ENCODE measurements at regions not wholly inside any gene's neighbourhood (a gene's known extent, or its start where the extent isn't known, plus 50 kb on each side); places are given as distances from the start of the nearest gene placed in this dataset.

DNA sequence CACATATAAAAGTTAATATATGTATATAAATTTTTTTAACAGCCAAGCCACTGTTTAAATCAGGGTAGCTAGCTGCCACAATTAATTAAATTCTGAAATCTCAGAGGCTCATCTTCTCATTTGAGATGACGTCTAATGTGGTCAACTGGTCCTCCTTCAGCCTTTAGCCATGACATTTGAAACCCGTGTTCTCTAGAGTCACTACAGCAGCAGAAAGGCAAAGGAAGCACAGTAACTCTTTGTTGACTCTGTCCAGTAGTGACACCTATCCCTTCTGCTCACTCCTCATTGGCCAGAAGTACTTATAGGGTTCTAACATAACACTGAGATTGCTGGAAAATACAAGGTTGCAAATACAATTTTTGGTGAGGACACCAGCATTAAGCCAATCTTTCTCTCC is 555.5 kb downstream of the ETV1 start:
- TF ChIP-seq RAD21 (IDR thresholded peaks at IDR 0.05; ENCODE audit: low read depth) (no peak), FOXM1 (IDR thresholded peaks at IDR 0.05; ENCODE audit: borderline replicate concordance, low read depth) (no peak), ZBTB7A (IDR thresholded peaks at IDR 0.05; ENCODE audit: low read depth) (no peak), YY1 (IDR thresholded peaks at IDR 0.05; ENCODE audit: low read depth) (no peak), TAF1 (IDR thresholded peaks at IDR 0.05; ENCODE audit: low read depth) (no peak), NFIC (IDR thresholded peaks at IDR 0.05) (no peak), TCF12 (IDR thresholded peaks at IDR 0.05; ENCODE audit: low read depth) (no peak), CREB1 (IDR thresholded peaks at IDR 0.05; ENCODE audit: low read depth) (no peak), TEAD4 (IDR thresholded peaks at IDR 0.05) (no peak), CEBPB (IDR thresholded peaks at IDR 0.05) (no peak), EP300 (IDR thresholded peaks at IDR 0.05; ENCODE audit: borderline replicate concordance) (no peak)
- TF ChIP-seq, protein P1, sequence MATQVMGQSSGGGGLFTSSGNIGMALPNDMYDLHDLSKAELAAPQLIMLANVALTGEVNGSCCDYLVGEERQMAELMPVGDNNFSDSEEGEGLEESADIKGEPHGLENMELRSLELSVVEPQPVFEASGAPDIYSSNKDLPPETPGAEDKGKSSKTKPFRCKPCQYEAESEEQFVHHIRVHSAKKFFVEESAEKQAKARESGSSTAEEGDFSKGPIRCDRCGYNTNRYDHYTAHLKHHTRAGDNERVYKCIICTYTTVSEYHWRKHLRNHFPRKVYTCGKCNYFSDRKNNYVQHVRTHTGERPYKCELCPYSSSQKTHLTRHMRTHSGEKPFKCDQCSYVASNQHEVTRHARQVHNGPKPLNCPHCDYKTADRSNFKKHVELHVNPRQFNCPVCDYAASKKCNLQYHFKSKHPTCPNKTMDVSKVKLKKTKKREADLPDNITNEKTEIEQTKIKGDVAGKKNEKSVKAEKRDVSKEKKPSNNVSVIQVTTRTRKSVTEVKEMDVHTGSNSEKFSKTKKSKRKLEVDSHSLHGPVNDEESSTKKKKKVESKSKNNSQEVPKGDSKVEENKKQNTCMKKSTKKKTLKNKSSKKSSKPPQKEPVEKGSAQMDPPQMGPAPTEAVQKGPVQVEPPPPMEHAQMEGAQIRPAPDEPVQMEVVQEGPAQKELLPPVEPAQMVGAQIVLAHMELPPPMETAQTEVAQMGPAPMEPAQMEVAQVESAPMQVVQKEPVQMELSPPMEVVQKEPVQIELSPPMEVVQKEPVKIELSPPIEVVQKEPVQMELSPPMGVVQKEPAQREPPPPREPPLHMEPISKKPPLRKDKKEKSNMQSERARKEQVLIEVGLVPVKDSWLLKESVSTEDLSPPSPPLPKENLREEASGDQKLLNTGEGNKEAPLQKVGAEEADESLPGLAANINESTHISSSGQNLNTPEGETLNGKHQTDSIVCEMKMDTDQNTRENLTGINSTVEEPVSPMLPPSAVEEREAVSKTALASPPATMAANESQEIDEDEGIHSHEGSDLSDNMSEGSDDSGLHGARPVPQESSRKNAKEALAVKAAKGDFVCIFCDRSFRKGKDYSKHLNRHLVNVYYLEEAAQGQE (IDR thresholded peaks at IDR 0.05; ENCODE audit: low read depth) = no peak
- TF ChIP-seq, protein P2, sequence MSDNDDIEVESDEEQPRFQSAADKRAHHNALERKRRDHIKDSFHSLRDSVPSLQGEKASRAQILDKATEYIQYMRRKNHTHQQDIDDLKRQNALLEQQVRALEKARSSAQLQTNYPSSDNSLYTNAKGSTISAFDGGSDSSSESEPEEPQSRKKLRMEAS (IDR thresholded peaks at IDR 0.05) = no peak
- TF ChIP-seq, protein P3, sequence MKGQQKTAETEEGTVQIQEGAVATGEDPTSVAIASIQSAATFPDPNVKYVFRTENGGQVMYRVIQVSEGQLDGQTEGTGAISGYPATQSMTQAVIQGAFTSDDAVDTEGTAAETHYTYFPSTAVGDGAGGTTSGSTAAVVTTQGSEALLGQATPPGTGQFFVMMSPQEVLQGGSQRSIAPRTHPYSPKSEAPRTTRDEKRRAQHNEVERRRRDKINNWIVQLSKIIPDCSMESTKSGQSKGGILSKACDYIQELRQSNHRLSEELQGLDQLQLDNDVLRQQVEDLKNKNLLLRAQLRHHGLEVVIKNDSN (IDR thresholded peaks at IDR 0.05) = no peak
